ENCODE measurements at regions not wholly inside any gene's neighbourhood (a gene's known extent, or its start where the extent isn't known, plus 50 kb on each side); places are given as distances from the start of the nearest gene placed in this dataset.
"Not testable (repeated sequence)": the region's sequence is repeated elsewhere in the genome, so short reads cannot be mapped to it uniquely, and the experiment has no call there.

DNA sequence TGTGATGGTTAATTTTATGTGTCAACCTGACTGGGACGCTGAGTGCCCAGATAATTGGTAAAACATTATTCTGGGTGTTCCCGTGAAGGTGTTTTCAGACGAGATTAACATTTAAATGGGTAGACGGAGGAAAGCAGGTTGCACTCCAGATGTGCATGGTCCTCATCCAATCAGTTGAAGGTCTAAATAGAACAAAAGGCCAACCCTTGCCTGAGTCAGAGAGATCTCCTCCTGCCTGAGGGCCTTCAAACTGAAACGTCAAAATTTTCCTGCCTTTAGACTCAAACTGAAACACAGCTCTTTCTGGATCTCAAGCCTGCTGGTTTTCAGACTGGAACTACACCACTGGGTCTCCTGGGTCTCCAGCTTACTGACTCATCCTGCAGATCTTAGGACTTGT lies 73.5 kb downstream of the NPIPA8 start:
- not testable (repeated sequence) for DNase-seq

DNA sequence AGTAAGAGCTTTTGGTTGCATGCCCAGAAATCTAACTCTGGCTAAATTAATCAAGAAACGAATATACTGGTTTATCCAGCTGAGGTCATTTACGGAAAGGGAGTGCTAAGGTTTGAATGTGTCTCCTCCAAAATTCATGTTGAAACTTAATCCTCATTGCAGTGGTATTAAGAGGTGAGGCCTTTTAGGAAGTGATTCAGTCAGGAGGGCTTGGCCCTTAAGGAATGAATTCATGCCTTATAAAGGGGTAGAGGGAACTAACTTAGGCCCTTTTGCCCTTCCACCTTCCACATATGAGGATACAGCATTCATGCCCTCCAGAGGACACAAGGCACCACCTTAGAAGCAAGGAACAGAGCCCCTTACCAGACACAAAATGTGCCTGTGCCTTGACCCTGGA lies 74.7 kb downstream of the NPIPA8 start:
- not testable (repeated sequence) for DNase-seq

DNA sequence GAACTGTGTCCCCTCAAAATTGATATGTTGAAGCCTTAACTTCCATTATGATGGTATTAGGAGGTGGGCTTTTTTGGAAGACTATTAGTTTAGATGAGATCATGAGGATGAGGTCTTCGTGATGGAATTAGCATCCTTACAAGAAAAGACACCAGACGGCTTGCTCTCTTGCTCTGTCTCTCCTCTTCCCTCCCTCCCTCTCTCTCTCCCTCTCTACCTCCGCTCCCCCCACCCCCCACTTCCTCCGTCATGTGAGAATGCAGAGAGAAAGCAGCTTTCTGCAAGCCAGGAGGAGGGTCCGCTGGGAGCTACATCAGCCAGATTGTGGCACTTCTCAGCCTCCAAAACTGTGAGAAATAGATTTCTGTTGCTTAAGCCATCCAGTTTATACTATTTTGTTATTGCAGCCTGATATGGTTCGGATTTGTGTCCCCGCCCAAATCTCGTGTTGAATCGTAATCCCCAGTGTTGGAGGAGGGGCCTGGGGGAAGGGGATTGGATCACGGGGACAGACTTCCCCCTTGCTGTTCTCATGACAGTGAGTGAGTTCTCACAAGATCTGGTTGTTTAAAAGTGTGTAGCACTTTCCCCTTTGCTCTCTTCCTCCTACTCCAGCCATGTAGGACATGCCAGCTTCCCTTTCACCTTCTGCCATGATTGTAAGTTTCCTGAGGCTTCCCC lies 76.9 kb downstream of the NPIPA8 start:
- DNase-seq: not testable (repeated sequence)

DNA sequence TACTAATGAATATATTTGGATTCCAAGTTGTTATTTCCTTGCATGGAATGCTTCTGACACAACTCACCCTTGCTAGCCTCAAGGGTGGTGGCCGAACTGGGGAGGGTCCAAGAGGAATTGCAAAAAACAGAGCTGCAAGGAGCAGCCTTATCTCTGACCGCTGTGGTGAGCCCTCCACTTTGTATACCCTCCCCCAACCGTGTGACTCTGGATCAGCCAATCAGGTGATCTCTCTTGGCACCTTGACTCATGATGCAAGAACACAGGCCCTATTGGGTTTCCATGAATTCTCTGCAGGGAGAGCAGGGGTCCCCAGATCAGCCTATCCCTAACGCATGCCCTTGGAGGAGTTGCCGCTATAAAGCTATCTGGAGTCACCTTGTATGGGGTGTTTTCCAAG lies 83.6 kb downstream of the NPIPA8 start:
- not testable (repeated sequence) for DNase-seq

DNA sequence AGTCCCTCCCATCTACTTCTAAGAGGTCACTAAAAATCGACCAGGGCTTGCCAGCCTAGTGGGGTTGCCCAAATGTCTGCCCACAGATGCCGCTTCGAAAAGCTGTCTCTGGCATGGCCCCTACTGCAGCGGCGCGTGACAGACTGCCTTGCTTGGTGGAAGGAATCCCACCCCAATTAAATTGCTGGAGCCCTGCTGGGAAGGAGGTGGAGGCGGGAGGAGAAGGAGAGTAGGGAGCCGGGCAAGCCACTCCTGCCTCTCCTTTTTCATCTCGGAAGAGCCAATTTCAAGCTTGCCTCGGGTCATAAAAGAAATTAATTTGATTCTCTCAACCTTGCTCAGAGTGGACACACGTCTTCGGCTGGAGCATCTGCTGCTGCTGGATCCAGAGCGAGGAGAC lies 106.0 kb downstream of the NPIPA8 start:
- not testable (repeated sequence) for DNase-seq

DNA sequence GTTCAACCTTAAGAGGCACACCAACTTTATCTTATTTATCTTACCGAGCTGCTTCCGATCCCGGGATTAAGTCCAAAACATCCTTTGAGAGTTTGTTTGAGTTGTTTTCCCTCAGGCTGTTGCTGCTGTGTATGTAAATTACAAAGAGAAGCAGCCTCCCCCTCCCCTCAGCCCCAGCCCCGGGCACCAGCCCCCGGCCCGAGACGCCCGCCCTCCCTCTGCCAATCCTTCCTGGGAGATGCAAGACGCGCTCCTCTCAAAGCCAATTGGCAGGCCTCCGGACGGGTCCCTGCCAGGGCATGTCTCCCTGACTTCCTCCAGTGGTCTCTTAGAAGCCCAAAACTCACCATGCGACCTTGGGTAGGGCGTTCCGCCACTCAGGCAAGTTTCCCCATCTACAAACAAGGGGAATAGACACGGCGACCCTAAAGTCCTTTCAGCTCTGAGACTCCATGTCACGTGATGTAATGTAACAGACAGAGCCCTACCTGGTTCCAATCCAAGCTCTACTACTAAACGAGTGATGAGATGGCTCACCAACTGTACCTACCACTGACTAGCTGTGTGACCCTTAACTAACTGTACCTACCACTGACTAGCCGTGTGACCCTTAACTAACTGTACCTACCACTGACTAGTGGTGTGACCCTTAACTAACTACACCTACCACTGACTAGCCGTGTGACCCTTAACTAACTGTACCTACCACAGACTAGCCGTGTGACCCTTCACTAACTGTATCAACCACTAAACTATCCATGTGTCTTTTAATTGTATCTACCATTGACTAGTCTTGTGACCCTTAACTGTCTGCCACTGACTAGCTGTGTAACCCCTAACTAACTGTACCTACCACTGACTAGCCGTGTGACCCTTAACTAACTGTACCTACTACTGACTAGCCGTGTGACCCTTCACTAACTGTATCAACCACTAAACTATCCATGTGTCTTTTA lies 114.2 kb downstream of the NPIPA8 start:
- not testable (repeated sequence) for DNase-seq

DNA sequence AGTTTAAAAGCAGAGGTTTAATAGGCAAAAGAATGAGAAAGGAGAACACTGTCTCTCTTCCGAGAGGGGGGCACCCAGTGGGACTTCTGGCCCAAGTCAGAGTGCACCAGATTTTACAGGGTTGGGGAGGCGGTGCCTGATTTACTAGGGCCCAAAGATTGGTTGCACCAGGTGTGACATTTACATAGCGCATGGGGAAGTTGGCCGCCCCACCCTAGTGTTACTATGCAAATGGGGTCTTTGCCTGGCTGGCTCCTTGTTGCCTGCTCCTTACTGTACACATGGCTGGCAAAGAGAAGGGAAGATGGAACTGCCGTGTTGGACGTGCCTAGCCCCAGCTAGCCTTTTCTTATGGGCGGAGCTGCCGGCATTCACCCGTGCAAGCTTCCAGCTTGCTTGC lies 118.8 kb downstream of the NPIPA8 start:
- not testable (repeated sequence) for DNase-seq

DNA sequence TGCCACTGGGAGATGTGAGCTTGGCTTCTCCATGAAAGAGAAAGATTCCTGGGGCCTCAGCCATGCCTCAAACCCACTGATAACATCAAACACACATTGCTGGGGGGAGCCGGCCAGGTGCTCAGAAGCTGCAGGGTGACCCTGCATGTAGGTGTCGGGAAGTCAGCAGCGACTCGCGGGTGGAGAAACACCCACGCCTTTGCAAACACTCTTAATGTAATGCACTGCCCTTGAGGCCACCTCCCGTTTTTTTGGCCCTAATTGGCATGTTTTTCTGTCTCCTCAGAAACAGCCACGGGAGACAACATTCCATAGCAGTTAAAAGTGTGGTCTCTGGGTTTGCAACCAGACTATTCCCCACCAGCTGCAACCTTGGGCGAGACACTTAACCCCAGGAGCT lies 119.7 kb downstream of the NPIPA8 start:
- not testable (repeated sequence) for DNase-seq

DNA sequence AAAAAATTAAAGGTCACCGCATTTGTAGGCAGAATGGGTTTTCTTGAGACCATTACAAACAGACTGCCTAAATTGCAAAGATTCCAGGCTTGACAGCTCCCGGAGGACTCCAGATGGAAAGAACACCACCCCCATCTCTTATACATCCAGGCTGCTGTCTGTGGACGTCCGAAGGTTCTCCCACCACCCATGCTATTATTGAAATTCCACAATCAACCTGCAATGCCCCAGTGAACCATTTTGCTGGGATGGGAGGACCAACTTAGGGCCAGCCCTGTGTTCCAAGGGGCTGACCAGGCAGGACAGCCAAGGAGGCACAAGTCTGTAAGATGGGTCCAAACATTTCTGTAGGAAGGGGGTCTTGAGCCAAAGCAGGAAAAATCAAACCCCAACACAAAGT lies 122.7 kb downstream of the NPIPA8 start:
- DNase-seq: not testable (repeated sequence)

DNA sequence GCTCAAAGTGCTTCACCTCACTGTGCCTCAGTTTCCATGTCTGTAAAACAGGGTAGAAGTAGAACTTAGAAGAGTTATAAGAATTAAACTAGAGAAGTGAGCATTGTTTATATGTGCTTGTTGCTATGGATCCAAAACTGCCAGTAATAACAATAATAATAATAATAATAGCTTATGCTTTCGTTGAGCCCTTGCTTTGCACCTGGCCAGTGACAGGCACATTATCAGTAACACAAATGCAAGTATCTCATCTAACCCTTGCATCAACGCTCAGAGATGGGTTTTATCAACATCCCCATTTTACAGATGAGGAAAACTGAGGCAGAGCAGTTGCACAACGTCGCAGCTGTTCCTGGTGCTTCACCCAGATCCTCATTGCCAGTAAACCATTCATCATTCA lies 125.0 kb downstream of the NPIPA8 start:
- not testable (repeated sequence) for DNase-seq

DNA sequence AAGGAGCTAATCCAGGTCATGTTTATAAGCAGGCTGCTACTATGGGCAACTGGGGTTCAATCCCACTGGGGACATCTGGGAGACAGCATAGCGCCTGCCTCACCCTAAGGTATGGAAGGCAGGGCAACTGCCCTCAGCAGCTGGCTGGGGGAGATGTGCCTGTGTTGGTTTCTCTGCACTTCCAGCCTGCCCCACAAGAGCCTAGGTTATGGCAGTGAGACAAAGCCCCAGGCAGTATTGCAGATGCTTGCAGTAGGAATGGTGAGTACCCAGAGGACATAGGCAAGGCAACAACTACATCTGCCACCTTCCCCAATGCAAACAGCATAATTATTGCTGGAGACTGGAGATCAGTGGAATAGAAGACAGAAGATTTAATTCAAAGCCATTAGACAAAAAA lies 131.8 kb downstream of the NPIPA8 start:
- DNase-seq: not testable (repeated sequence)

DNA sequence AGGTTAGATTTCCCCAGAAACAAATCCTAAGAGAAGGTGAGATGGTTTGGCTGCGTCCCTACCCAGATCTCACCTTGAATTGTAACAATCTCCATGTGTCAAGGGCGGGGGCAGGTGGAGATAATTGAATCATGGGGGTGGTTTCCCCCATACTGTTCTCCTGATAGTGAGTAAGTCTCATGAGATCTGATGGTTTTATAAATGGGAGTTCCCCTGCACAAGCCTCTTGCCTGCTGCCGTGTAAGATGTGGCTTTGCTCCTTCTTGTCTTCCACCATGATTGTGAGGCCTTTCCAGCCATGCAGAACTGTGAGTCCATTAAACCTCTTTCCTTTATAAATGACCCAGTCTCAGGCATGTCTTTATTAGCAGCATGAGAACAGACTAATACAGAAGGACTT lies 132.2 kb downstream of the NPIPA8 start:
- not testable (repeated sequence) for DNase-seq

DNA sequence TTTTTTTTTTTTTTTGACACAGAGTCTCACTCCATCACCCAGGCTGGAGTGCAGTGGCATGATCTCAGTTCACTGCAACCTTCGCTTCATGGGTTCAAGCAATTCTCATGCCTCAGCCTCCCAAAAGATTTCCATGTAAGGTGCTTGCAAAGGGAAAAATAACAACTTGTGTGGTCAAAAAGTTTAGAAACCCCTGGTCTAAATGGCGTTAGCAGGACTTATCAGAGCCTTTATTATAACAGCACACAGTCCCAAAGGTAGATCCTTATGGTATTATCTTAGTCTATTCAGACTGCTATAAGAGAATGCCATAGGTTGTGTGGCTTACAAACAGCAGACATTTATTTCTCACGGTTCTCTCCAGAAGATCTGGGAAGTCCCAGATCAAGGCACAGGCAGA lies 135.0 kb downstream of the NPIPA8 start:
- DNase-seq: not testable (repeated sequence)

DNA sequence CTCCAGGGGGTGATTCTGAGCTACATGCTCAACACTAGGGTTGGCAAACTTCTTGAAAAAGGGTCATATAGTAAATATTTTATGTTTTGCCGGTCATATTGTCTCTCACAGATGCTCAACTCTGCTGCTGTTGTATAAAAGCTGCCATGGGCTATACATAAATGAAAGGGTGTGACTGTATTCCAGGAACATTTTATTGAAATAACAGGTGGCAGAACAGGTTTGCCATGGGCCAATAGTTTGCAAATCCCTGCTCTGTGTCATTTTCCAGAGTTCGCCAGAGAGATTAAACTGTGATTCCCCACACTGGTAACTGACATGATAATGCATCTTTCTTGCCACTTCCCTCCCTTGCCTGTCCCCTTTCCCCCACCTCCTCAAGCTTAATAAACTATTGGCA lies 144.1 kb downstream of the NPIPA8 start:
- DNase-seq: not testable (repeated sequence)

DNA sequence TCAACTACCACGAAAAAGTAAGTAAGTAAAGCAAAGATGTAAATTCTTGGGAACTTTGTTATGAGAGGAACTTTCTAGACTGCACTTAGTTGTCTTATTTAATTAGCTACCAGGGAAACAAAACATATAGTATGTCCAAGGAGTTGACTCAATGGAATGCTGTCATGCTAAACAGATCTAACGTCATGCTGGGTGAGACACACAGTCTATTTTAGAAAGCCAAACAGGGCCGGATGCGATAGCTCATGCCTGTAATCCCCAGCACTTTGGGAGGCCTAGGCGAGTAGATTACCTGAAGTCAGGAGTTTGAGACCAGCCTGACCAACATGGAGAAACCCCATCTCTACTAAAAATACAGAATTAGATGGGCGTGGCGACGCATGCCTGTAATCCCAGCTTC lies 146.4 kb downstream of the NPIPA8 start:
- DNase-seq: not testable (repeated sequence)

DNA sequence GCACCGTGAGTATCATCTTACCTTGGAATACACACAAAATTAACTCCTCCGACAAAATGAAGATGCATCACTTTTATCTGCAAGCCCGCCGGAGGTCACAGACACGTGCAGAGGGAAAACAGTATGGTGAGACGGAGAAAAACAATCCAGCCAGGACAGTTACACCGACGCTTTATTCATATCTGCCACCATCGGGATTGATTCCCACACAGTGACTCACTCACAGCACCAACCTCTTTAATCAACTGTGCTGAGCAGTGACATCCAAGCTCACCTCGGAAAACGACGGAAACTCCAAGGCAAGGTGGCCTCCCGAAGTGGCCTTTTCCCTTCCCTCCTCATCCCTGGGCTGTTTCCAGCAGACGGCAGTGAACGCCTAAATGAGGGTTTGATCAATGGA lies 151.8 kb downstream of the NPIPA8 start:
- DNase-seq: not testable (repeated sequence)

DNA sequence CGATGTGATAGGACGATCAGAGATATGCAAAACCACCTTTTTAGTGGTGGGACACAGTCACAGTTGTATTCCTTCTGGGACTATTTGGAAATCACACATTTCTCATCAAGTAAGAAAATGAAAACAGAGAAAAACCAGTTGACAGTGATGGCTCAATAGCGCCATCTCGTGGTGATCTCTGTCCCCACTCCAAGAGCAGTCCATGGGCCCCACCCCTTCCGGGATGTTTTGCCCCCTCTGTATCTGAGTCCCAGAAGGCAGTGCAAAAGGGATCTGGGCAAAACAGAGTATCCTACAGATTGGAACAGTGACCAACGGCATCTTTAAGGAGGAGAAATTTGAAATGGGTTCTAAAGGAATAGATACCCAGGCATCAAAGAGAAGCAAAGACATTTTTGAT lies 155.5 kb downstream of the NPIPA8 start:
- not testable (repeated sequence) for DNase-seq

DNA sequence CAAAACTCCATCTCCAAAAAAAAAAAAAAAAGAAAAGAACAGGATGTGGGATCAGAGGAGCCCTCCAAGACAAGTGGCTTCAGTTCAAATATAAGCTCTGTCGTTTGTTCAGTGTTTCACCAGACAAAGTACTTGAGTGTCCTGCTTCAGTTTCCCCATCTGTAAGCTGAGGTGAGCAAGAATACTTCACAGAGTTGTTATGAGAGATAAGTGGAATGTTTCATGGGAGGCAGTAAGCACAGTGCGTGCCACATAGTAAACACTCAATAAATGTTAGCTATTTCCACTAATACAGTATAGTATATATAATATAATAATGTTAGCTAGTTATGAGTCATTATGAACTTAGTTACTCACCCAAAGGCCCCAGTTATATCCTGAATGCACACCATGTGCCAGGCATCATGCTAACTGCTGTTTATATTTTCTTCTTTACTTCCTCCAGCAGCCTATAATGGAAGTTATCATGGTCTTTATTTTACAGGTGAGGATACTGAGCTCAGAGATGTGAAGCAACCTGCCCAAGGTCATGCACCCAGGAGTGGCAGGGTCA lies 162.5 kb downstream of the NPIPA8 start:
- not testable (repeated sequence) for DNase-seq

DNA sequence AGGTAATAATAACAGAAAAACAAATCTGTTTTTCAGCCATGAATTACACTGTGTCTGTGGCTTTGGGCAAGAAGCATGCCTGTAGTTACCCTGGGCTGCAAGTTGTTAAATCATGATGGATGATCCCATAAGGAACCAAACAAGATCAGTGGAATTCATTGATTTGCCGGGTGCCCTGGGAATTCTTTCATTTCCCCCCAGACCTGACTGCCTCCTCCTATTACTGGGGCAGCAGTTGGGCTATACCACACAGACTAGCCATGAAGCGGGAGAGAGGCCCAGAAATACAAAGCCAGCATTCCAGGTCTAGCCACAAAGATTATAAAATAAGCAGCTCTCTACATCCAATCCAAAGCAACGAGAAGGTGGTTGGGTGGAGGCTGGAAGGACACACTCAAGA lies 174.2 kb downstream of the NPIPA8 start:
- not testable (repeated sequence) for DNase-seq

DNA sequence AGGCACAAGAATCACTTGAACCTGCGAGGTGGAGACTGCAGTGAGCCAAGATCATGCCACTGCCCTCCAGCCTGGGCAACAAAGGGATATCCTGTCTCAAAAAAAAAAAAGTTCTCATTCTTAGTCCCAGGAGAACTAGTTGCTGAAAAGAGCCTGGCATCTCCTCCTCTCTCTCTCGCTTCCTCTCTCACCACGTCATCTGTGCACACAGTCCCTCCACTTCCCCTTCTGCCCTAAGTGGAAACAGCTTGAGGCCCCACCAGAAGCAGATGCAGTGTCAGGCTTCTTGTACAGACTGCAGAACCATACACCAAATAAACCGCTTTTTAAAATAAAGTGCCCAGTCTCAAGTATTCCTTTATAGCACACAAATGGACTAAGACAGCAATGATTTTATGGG lies 175.3 kb downstream of the NPIPA8 start:
- not testable (repeated sequence) for DNase-seq

DNA sequence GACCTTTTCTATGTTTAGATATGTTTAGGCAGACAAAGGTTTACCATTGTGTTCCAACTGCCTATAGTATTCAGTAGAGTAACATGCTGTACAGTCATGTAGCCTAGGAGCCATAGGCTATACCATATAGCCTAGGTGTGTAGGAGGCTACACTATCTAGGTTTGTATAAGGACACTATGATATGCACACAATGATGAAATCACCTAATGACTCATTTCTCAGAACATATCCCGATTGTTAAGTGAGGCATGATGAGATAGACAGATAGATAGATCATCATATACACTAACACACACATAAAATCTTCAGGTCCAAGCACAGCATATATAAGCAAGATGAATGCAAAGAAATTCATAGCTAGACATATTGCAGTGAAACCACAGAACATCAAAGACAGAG lies 177.4 kb downstream of the NPIPA8 start:
- DNase-seq: not testable (repeated sequence)

DNA sequence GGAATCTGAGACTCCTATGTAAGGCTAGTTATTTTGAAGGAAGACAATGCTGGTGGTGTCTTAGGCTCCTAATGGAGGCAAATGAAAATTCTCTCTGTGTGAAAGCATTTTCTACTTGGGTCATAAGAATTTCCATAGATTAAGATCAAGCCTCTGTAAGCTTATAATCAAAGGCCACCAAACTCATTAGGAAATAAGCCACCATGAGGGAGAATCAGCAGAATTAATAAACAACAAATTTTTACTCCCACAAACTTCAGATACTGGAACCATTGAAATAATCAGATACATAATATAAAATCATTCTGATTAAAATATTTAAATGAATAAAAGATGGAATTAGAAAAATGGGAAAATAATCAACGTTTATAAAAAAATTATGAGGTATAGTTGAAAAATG lies 178.7 kb downstream of the NPIPA8 start:
- not testable (repeated sequence) for DNase-seq

DNA sequence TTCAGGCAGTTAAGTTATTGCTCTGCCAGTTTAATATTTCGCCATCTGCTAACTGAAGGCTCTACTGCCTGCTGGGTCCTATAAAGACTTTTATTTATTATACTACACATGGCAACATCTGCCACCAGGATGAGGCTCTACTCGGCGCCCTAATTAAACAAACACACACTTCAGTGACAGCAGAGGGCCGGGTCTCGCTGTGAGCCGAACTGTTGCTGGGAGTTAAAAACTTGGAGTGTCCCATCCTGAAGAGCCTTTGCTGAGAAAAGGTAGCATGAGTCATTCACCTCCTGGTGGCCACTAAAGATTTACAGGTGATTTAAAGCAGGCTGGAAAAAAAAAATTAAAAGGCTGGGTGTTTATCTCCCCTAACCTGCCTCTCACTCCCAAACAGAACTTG lies 183.7 kb downstream of the NPIPA8 start:
- DNase-seq: not testable (repeated sequence)

DNA sequence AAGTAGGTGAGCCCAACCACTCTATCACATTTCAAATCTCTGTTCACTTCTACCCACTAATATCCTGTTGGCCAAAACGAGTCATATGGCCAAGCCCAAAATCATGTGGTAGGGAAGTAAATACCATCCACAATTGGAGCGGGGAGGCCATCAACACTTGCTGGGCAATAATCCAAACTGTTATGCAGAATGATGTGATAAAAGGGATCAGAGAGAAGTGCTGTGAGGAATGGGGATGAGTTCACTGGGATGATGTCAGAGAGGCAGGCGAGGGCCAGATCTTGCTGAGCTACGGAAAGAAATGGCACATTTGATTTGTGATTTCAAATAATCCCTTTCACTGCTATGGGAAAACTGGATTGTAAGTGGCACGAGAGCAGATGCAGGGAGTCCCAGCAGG lies 188.4 kb downstream of the NPIPA8 start:
- not testable (repeated sequence) for DNase-seq

All from activated CD4-positive, alpha-beta T cell treated with anti-CD3 and anti-CD28 coated beads, Interleukin-2, amount 50 U/mL, for 4 hours (primary cell).